PC-9 (cell line): ENCODE measurements at regions not wholly inside any gene's neighbourhood (a gene's known extent, or its start where the extent isn't known, plus 50 kb on each side); places are given as distances from the start of the nearest gene placed in this dataset.

Experiments used
- BruUV-seq: library from RNA; stranded (reverse); fragments of 400-500 nt; replicated peaks from 2 replicates; lab custom pipeline; 2021; lab: Mats Ljungman, UMichigan
- CTCF ChIA-PET: fragments of 300-600 bp; sonication (Branson Sonifier 250); formaldehyde crosslinking; loops from one replicate; lab custom pipeline; 2022; ENCODE audit warnings: antibody characterized with exemption; lab: Charles Lee
- POLR2A ChIA-PET: fragments of 300-600 bp; sonication (Branson Sonifier 250); formaldehyde crosslinking; loops from one replicate; lab custom pipeline; 2022; ENCODE audit warnings: antibody characterized with exemption; ENCODE audit not compliant: unreplicated experiment; lab: Charles Lee
- DNase-seq, 2 experiments: peaks; one replicate each; pipeline versions ENCODE4 v3.0.0 to v3.0.0-alpha.2; 2015 to 2022; ENCODE audit warnings: mixed read lengths in 1 of 2
- H2AFZ ChIP-seq: fragments of 200-600 bp; sonication (generic); 2 replicates; pipeline ENCODE4 v1.8.1; 2017; ENCODE audit warnings: antibody characterized with exemption
- H3F3A ChIP-seq: fragments of 200-600 bp; sonication (generic); 2 replicates; pipeline ENCODE4 v1.8.1; 2017; ENCODE audit warnings: antibody characterized with exemption, mild to moderate bottlenecking, low read depth; ENCODE audit not compliant: insufficient read depth
- H3K27ac ChIP-seq: fragments of 200-600 bp; sonication (generic); 2 replicates; pipeline ENCODE4 v1.6.1; 2016; ENCODE audit warnings: mixed run types
- H3K27me3 ChIP-seq: fragments of 200-600 bp; sonication (generic); 2 replicates; pipeline ENCODE4 v1.6.1; 2016; ENCODE audit warnings: low read depth, mixed run types; ENCODE audit not compliant: insufficient read depth
- H3K36me3 ChIP-seq: fragments of 200-600 bp; sonication (generic); 2 replicates; pipeline ENCODE4 v1.6.1; 2016; ENCODE audit warnings: low read depth, mixed run types
- H3K4me1 ChIP-seq: fragments of 200-600 bp; sonication (generic); replicated peaks from 2 replicates; pipeline ENCODE4 v1.6.1; 2016; ENCODE audit warnings: mixed run types; ENCODE audit not compliant: insufficient read depth
- H3K4me2 ChIP-seq: fragments of 200-600 bp; sonication (generic); 2 replicates; pipeline ENCODE4 v1.6.1; 2017; ENCODE audit warnings: mixed run types
- H3K4me3 ChIP-seq: fragments of 200-600 bp; sonication (generic); 2 replicates; pipeline ENCODE4 v1.6.1; 2016; ENCODE audit warnings: mixed run types
- H3K79me2 ChIP-seq: fragments of 200-600 bp; sonication (generic); 2 replicates; pipeline ENCODE4 v1.6.1; 2017; ENCODE audit warnings: low read depth, mixed run types
- H3K9me2 ChIP-seq: fragments of 200-600 bp; sonication (generic); 2 replicates; pipeline ENCODE4 v1.8.1; 2017; ENCODE audit warnings: mild to moderate bottlenecking; ENCODE audit not compliant: insufficient read depth
- H3K9me3 ChIP-seq: fragments of 200-600 bp; sonication (generic); 2 replicates; pipeline ENCODE4 v1.8.1; 2016; ENCODE audit warnings: low read depth; ENCODE audit not compliant: insufficient read depth
- H4K20me1 ChIP-seq: fragments of 200-600 bp; sonication (generic); 2 replicates; pipeline ENCODE4 v1.8.1; 2017; ENCODE audit not compliant: insufficient read depth
- EZH2 ChIP-seq: fragments of 200-600 bp; sonication (generic); IDR thresholded peaks from 2 replicates; pipeline ENCODE4 v1.8.0; 2017; ENCODE audit warnings: antibody characterized with exemption, low read depth
- intact Hi-C: fragments of 100-400 bp; cut with micrococcal nuclease; formaldehyde crosslinking; loops from one replicate; pipeline ENCODE4 v1.10.0; 2022; ENCODE audit not compliant: unreplicated experiment
- TF ChIP-seq, protein P1 (sequence below): fragments of 200-600 bp; sonication (generic); conservative IDR thresholded peaks from 2 replicates; pipeline ENCODE4 v1.6.1; 2017; ENCODE audit warnings: mixed run types, antibody characterized with exemption, mild to moderate bottlenecking, moderate library complexity

DNA sequence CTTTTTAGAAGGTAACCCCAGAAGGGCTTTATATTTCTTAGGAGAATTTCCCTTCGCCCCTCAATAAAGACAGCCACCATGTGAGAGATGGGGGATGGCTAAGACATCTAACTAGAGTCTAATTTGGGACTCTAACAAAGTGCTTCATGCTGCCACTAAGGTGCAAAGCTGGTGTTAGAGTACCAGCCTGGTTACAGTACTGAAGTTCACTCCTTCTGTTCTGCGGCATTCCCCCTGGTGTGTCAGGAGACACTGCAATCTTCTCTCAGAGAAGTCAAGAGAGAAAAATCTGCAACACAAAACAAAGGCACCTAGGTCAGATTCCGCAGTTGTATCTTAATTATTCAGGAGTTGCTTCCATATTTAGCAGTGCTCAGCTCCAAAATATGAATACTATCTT is 603.0 kb upstream of the CADM1 start:
- H3K4me1 ChIP-seq, result no peaks in the 10 kb centered on the region
- no peaks in the 10 kb centered on the region for H4K20me1 ChIP-seq
- ChIA-PET POLR2A (no interaction called here), CTCF (no interaction called here)
- H3K27ac ChIP-seq, result no peak overlapping the region
- intact Hi-C loops, result no loop called here
- no peaks in the 10 kb centered on the region for H3K27me3 ChIP-seq
- no peaks in the 10 kb centered on the region for H3K36me3 ChIP-seq
- TF ChIP-seq, protein P1, sequence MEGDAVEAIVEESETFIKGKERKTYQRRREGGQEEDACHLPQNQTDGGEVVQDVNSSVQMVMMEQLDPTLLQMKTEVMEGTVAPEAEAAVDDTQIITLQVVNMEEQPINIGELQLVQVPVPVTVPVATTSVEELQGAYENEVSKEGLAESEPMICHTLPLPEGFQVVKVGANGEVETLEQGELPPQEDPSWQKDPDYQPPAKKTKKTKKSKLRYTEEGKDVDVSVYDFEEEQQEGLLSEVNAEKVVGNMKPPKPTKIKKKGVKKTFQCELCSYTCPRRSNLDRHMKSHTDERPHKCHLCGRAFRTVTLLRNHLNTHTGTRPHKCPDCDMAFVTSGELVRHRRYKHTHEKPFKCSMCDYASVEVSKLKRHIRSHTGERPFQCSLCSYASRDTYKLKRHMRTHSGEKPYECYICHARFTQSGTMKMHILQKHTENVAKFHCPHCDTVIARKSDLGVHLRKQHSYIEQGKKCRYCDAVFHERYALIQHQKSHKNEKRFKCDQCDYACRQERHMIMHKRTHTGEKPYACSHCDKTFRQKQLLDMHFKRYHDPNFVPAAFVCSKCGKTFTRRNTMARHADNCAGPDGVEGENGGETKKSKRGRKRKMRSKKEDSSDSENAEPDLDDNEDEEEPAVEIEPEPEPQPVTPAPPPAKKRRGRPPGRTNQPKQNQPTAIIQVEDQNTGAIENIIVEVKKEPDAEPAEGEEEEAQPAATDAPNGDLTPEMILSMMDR, result no peak
- no peak for TF ChIP-seq EZH2
- DNase-seq, result no peak
- no peaks in the 10 kb centered on the region for H3K9me2 ChIP-seq
- H3K79me2 ChIP-seq, result no peaks in the 10 kb centered on the region
- no peak overlapping the region for H2AFZ ChIP-seq
- H3F3A ChIP-seq, result no peaks in the 10 kb centered on the region
- no peak overlapping the region for H3K4me2 ChIP-seq
- BruUV-seq, result no TSS peak
- H3K4me3 ChIP-seq, result no peak overlapping the region
- no peaks in the 10 kb centered on the region for H3K9me3 ChIP-seq

DNA sequence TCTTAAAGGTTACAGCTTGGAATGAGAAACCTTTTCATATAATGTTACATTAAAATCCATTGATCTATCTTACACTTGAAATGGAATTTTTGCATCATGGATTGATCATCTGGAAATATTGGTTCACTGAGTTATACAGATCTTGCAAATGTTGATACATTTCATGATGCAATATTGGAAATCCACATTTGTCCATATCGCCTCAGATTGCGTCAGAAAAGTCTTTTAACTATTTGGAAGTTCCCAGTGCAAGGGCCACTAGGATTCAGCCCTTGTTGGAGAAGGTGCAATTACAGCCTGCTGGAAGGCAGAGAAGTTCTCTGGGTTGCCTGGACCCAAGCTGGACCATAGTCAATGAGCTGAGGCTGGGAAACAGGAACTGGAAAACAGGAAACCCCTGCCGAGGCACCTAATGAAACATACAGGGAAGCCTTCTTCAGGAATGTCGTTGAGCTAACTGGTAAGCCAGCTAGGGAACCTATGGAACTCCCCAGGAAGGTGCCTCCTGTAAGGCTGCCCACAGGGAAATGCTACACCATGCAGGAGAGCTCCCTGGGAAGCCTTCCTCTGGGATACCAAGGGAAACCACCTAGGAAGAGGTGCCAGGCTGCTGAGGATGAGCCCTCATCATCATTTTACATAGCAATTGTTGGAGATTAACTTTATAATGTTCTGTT is 600.4 kb upstream of the CADM1 start:
- H3K27ac ChIP-seq, result no peak overlapping the region
- no peak for DNase-seq
- H3K4me3 ChIP-seq, result no peak overlapping the region
- no peaks in the 10 kb centered on the region for H3K9me3 ChIP-seq
- BruUV-seq, result no TSS peak
- H3K27me3 ChIP-seq, result peaks cover 5% of the 10 kb centered on the region; the same call in 1 of the 2 replicates
- H3F3A ChIP-seq, result no peaks in the 10 kb centered on the region
- no peak overlapping the region for H2AFZ ChIP-seq
- H4K20me1 ChIP-seq, result no peaks in the 10 kb centered on the region
- no peaks in the 10 kb centered on the region for H3K9me2 ChIP-seq
- H3K4me1 ChIP-seq, result no peaks in the 10 kb centered on the region
- ChIA-PET POLR2A (no interaction called here), CTCF (no interaction called here)
- H3K4me2 ChIP-seq, result no peak overlapping the region
- no peaks in the 10 kb centered on the region for H3K36me3 ChIP-seq
- no peaks in the 10 kb centered on the region for H3K79me2 ChIP-seq
- intact Hi-C loops, result no loop called here
- TF ChIP-seq EZH2, result no peak
- TF ChIP-seq, protein P1, result no peak

DNA sequence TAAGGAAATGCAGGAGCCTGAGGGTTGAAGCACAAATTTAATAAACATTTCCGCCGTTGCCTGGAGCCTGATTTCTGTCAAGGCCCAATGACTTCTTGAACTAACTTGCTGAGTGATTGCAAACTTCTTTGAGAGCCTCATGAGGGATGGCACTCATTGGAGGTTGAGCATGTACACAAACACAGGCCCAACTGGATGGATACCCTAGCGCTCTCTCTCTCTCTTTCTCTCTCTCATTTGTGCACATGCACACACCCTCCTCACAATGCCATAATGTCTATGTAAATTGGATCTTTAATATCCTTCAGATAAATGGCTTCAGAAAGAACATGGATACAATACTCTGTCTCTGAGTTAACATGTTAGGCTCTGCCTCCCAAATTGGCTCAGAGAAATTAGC is 597.7 kb upstream of the CADM1 start:
- BruUV-seq, result no TSS peak
- H3K4me1 ChIP-seq, result no peaks in the 10 kb centered on the region
- H3K36me3 ChIP-seq, result no peaks in the 10 kb centered on the region
- H3K27me3 ChIP-seq, result peaks cover 16% of the 10 kb centered on the region; the same call in 1 of the 2 replicates
- no peaks in the 10 kb centered on the region for H3K9me2 ChIP-seq
- H3F3A ChIP-seq, result no peaks in the 10 kb centered on the region
- no peak overlapping the region for H3K4me2 ChIP-seq
- intact Hi-C loops, result no loop called here
- no peak for DNase-seq
- TF ChIP-seq, protein P1, result no peak
- TF ChIP-seq EZH2, result no peak
- CTCF ChIA-PET, result no interaction called here
- POLR2A ChIA-PET, result no interaction called here
- no peak overlapping the region for H3K27ac ChIP-seq
- H3K79me2 ChIP-seq, result no peaks in the 10 kb centered on the region
- H3K4me3 ChIP-seq, result no peak overlapping the region
- H3K9me3 ChIP-seq, result no peaks in the 10 kb centered on the region
- no peak overlapping the region for H2AFZ ChIP-seq
- no peaks in the 10 kb centered on the region for H4K20me1 ChIP-seq
